Peyer's patch (tissue), 4 donors: ENCODE measurements at regions not wholly inside any gene's neighbourhood (a gene's known extent, or its start where the extent isn't known, plus 50 kb on each side); places are given as distances from the start of the nearest gene placed in this dataset.

Source experiments
- CTCF ChIP-seq, 6 experiments: fragments of 450-650 bp in 4 of 6; fragments of 200-600 bp in 2 of 6; sonication (generic) in 1 of 6; IDR thresholded peaks; one replicate each; pipeline ENCODE4 v1.5.1; 2017 to 2019; ENCODE audit warnings: antibody characterized with exemption in 6 of 6, mild to moderate bottlenecking in 3 of 6, moderate library complexity in 1 of 6
- POLR2A ChIP-seq, 2 donors: fragments of 450-650 bp; IDR thresholded peaks; one replicate each; pipeline ENCODE4 v1.5.1; 2017; ENCODE audit warnings: antibody characterized with exemption in 2 of 2, mild to moderate bottlenecking in 2 of 2, moderate library complexity in 2 of 2

- TF ChIP-seq CTCF (IDR thresholded peaks at IDR 0.05) (no peak), POLR2A (IDR thresholded peaks at IDR 0.05) (no peak)
Measured at GRCh38 chr5:104821606-104822005, 1259.0 kb upstream of the NUDT12 start.
